Body of pancreas (tissue), 4 donors: ENCODE measurements at regions not wholly inside any gene's neighbourhood (a gene's known extent, or its start where the extent isn't known, plus 50 kb on each side); places are given as distances from the start of the nearest gene placed in this dataset.

Experiments
- POLR2A ChIP-seq, 3 donors: fragments of 450-650 bp; IDR thresholded peaks; one replicate each; pipeline ENCODE4 v1.6.1; 2016; ENCODE audit warnings: antibody characterized with exemption in 3 of 3, mild to moderate bottlenecking in 2 of 3
- TF ChIP-seq, protein P1 (sequence below), 7 experiments: fragments of 450-650 bp in 4 of 7; fragments of 200-600 bp in 3 of 7; sonication (generic) in 3 of 7; IDR thresholded peaks; one replicate each; pipeline ENCODE4 v1.5.1; 2016 to 2019; ENCODE audit warnings: antibody characterized with exemption in 7 of 7

DNA sequence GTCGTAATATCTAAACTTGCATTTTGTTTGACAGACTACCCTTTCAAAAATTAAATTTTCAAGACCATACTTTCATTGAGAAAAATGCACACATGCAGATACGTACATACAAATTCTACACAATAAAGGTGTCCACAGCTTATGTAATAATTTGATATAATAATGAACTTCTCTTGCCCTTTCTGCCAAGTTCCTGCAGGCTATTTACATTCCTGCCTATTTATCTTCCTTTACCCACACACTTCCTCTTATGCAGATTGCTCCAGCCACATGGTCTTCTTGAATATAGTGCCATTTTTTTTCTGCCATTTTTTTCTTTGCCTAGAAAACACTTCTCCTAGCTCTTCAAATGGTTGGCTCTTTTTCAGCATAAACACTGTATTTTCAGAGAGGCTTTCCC is 826.9 kb upstream of the CDH8 start:
- TF ChIP-seq, protein P1, sequence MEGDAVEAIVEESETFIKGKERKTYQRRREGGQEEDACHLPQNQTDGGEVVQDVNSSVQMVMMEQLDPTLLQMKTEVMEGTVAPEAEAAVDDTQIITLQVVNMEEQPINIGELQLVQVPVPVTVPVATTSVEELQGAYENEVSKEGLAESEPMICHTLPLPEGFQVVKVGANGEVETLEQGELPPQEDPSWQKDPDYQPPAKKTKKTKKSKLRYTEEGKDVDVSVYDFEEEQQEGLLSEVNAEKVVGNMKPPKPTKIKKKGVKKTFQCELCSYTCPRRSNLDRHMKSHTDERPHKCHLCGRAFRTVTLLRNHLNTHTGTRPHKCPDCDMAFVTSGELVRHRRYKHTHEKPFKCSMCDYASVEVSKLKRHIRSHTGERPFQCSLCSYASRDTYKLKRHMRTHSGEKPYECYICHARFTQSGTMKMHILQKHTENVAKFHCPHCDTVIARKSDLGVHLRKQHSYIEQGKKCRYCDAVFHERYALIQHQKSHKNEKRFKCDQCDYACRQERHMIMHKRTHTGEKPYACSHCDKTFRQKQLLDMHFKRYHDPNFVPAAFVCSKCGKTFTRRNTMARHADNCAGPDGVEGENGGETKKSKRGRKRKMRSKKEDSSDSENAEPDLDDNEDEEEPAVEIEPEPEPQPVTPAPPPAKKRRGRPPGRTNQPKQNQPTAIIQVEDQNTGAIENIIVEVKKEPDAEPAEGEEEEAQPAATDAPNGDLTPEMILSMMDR (IDR thresholded peaks at IDR 0.05) = no peak
- no peak for TF ChIP-seq POLR2A (IDR thresholded peaks at IDR 0.05)
